ENCODE measurements at regions not wholly inside any gene's neighbourhood (a gene's known extent, or its start where the extent isn't known, plus 50 kb on each side); places are given as distances from the start of the nearest gene placed in this dataset.
"Not testable (repeated sequence)": the region's sequence is repeated elsewhere in the genome, so short reads cannot be mapped to it uniquely, and the experiment has no call there.

GRCh38 chr17:13833921-13834320 lies 232.2 kb upstream of the HS3ST3A1 start:
- Mint-ChIP-seq H3K27ac (no peak overlapping the region), H3K9me3 (peaks cover 2% of the 10 kb centered on the region), H3K27me3 (no peaks in the 10 kb centered on the region), H3K4me1 (no peaks in the 10 kb centered on the region), H3K4me3 (no peak overlapping the region), H3K36me3 (peaks cover 3% of the 10 kb centered on the region)
- no peak for DNase-seq (ENCODE audit: low spot score in 2 of 2)
- no peak for ATAC-seq (ENCODE audit: low read depth)

GRCh38 chr17:13835151-13835550 lies 233.4 kb upstream of the HS3ST3A1 start:
- H3K36me3 Mint-ChIP-seq, result peaks cover 3% of the 10 kb centered on the region
- DNase-seq (ENCODE audit: low spot score in 2 of 2), result no peak
- H3K27ac Mint-ChIP-seq, result no peak overlapping the region
- no peaks in the 10 kb centered on the region for H3K27me3 Mint-ChIP-seq
- ATAC-seq (ENCODE audit: low read depth), result no peak
- peaks cover 2% of the 10 kb centered on the region for H3K9me3 Mint-ChIP-seq
- no peaks in the 10 kb centered on the region for H3K4me1 Mint-ChIP-seq
- no peak overlapping the region for H3K4me3 Mint-ChIP-seq

GRCh38 chr17:13837417-13837816 lies 231.9 kb upstream of the COX10 start:
- DNase-seq (ENCODE audit: low spot score in 2 of 2) (no peak), ATAC-seq (ENCODE audit: low read depth) (no peak)
- Mint-ChIP-seq H3K4me1 (peaks cover 3% of the 10 kb centered on the region), H3K27ac (no peak overlapping the region), H3K27me3 (no peaks in the 10 kb centered on the region), H3K9me3 (peaks cover under 1% of the 10 kb centered on the region), H3K4me3 (no peak overlapping the region), H3K36me3 (peaks cover 1% of the 10 kb centered on the region)

GRCh38 chr17:13840254-13840653 lies 229.1 kb upstream of the COX10 start:
- ATAC-seq (ENCODE audit: low read depth), result no peak

GRCh38 chr17:13843862-13844635 lies 225.3 kb upstream of the COX10 start:
- peaks cover 4% of the 10 kb centered on the region for H3K9me3 Mint-ChIP-seq
- no peak overlapping the region for H3K4me3 Mint-ChIP-seq
- peaks cover 3% of the 10 kb centered on the region for H3K4me1 Mint-ChIP-seq
- H3K27ac Mint-ChIP-seq, result no peak overlapping the region
- ATAC-seq (ENCODE audit: low read depth) (no peak), DNase-seq (ENCODE audit: low spot score in 2 of 2) (no peak)
- no peaks in the 10 kb centered on the region for H3K27me3 Mint-ChIP-seq
- H3K36me3 Mint-ChIP-seq, result no peaks in the 10 kb centered on the region

More at GRCh38 chr17:13840254-13840653, 229.1 kb upstream of the COX10 start:
- Mint-ChIP-seq H3K9me3 (no peaks in the 10 kb centered on the region), H3K4me1 (peaks cover 3% of the 10 kb centered on the region), H3K36me3 (no peaks in the 10 kb centered on the region), H3K27me3 (no peaks in the 10 kb centered on the region), H3K27ac (no peak overlapping the region), H3K4me3 (no peak overlapping the region)
- DNase-seq (ENCODE audit: low spot score in 2 of 2), result no peak

GRCh38 chr17:13851889-13852288 lies 217.4 kb upstream of the COX10 start:
- H3K4me3 Mint-ChIP-seq, result no peak overlapping the region
- no peak for DNase-seq (ENCODE audit: low spot score in 2 of 2)
- no peak overlapping the region for H3K27ac Mint-ChIP-seq
- peaks cover 9% of the 10 kb centered on the region for H3K9me3 Mint-ChIP-seq
- ATAC-seq (ENCODE audit: low read depth), result no peak
- peaks cover 13% of the 10 kb centered on the region for H3K36me3 Mint-ChIP-seq
- no peaks in the 10 kb centered on the region for H3K4me1 Mint-ChIP-seq
- H3K27me3 Mint-ChIP-seq, result no peaks in the 10 kb centered on the region

GRCh38 chr17:13855730-13856129 lies 213.6 kb upstream of the COX10 start:
- H3K27ac Mint-ChIP-seq, result not testable (repeated sequence)

GRCh38 chr17:13862346-13862745 lies 207.0 kb upstream of the COX10 start:
- peaks cover 9% of the 10 kb centered on the region for H3K9me3 Mint-ChIP-seq
- peaks cover 14% of the 10 kb centered on the region for H3K4me1 Mint-ChIP-seq
- no peaks in the 10 kb centered on the region for H3K27me3 Mint-ChIP-seq
- H3K27ac Mint-ChIP-seq, result no peak overlapping the region
- ATAC-seq (ENCODE audit: low read depth) (peak; percentile 83), DNase-seq (ENCODE audit: low spot score in 2 of 2) (peak in 1 of 2 donors; percentile 6)
- peaks cover 5% of the 10 kb centered on the region for H3K36me3 Mint-ChIP-seq
- no peak overlapping the region for H3K4me3 Mint-ChIP-seq

More at GRCh38 chr17:13855730-13856129, 213.6 kb upstream of the COX10 start:
- Mint-ChIP-seq H3K9me3 (peaks cover 14% of the 10 kb centered on the region), H3K36me3 (peaks cover 16% of the 10 kb centered on the region)
- not testable (repeated sequence) for H3K4me3 Mint-ChIP-seq; DNase-seq (ENCODE audit: low spot score in 2 of 2); H3K4me1 Mint-ChIP-seq; H3K27me3 Mint-ChIP-seq; ATAC-seq (ENCODE audit: low read depth)

- H3K4me3 Mint-ChIP-seq, result no peak overlapping the region
- no peak for DNase-seq (ENCODE audit: low spot score in 2 of 2)
- H3K27ac Mint-ChIP-seq, result no peak overlapping the region
- H3K36me3 Mint-ChIP-seq, result peaks cover 7% of the 10 kb centered on the region
- H3K4me1 Mint-ChIP-seq, result peaks cover 14% of the 10 kb centered on the region
- ATAC-seq (ENCODE audit: low read depth), result no peak
- H3K9me3 Mint-ChIP-seq, result peaks cover 6% of the 10 kb centered on the region
- peaks cover 1% of the 10 kb centered on the region for H3K27me3 Mint-ChIP-seq
Observed at GRCh38 chr17:13863436-13863835, 205.9 kb upstream of the COX10 start.

- peaks cover 1% of the 10 kb centered on the region for H3K27me3 Mint-ChIP-seq
- H3K9me3 Mint-ChIP-seq, result peaks cover 5% of the 10 kb centered on the region
- H3K4me3 Mint-ChIP-seq, result no peak overlapping the region
- DNase-seq (ENCODE audit: low spot score in 2 of 2) (no peak), ATAC-seq (ENCODE audit: low read depth) (no peak)
- peaks cover 14% of the 10 kb centered on the region for H3K4me1 Mint-ChIP-seq
- H3K27ac Mint-ChIP-seq, result no peak overlapping the region
- H3K36me3 Mint-ChIP-seq, result peaks cover 7% of the 10 kb centered on the region
Observed at GRCh38 chr17:13864521-13864920, 204.8 kb upstream of the COX10 start.

GRCh38 chr17:13865650-13866049 lies 203.7 kb upstream of the COX10 start:
- ATAC-seq (ENCODE audit: low read depth), result peak; percentile 48
- H3K4me1 Mint-ChIP-seq, result peaks cover 14% of the 10 kb centered on the region
- no peak overlapping the region for H3K27ac Mint-ChIP-seq
- no peak overlapping the region for H3K4me3 Mint-ChIP-seq
- peaks cover 7% of the 10 kb centered on the region for H3K36me3 Mint-ChIP-seq
- H3K27me3 Mint-ChIP-seq, result peaks cover 1% of the 10 kb centered on the region
- peaks cover 3% of the 10 kb centered on the region for H3K9me3 Mint-ChIP-seq
- no peak for DNase-seq (ENCODE audit: low spot score in 2 of 2)

GRCh38 chr17:13869331-13869940 lies 199.9 kb upstream of the COX10 start:
- H3K4me1 Mint-ChIP-seq, result peaks cover 5% of the 10 kb centered on the region
- peaks cover 1% of the 10 kb centered on the region for H3K27me3 Mint-ChIP-seq
- H3K36me3 Mint-ChIP-seq, result peaks cover 10% of the 10 kb centered on the region
- peaks cover 3% of the 10 kb centered on the region for H3K9me3 Mint-ChIP-seq
- H3K4me3 Mint-ChIP-seq, result no peak overlapping the region
- DNase-seq (ENCODE audit: low spot score in 2 of 2) (no peak), ATAC-seq (ENCODE audit: low read depth) (no peak)
- H3K27ac Mint-ChIP-seq, result no peak overlapping the region

GRCh38 chr17:13871261-13871660 lies 198.0 kb upstream of the COX10 start:
- DNase-seq (ENCODE audit: low spot score in 2 of 2) (no peak), ATAC-seq (ENCODE audit: low read depth) (no peak)
- Mint-ChIP-seq H3K27ac (no peak overlapping the region), H3K36me3 (peaks cover 10% of the 10 kb centered on the region), H3K4me3 (no peak overlapping the region), H3K9me3 (peaks cover 3% of the 10 kb centered on the region), H3K4me1 (no peaks in the 10 kb centered on the region), H3K27me3 (peaks cover 1% of the 10 kb centered on the region)

GRCh38 chr17:13874134-13874533 lies 195.2 kb upstream of the COX10 start:
- no peak overlapping the region for H3K4me3 Mint-ChIP-seq
- H3K9me3 Mint-ChIP-seq, result peaks cover 2% of the 10 kb centered on the region
- no peak overlapping the region for H3K27ac Mint-ChIP-seq
- H3K27me3 Mint-ChIP-seq, result no peaks in the 10 kb centered on the region
- peaks cover 9% of the 10 kb centered on the region for H3K36me3 Mint-ChIP-seq
- ATAC-seq (ENCODE audit: low read depth) (no peak), DNase-seq (ENCODE audit: low spot score in 2 of 2) (no peak)
- H3K4me1 Mint-ChIP-seq, result no peaks in the 10 kb centered on the region

Measured in memory B cell (primary cell).